ENCODE measurements at regions not wholly inside any gene's neighbourhood (a gene's known extent, or its start where the extent isn't known, plus 50 kb on each side); places are given as distances from the start of the nearest gene placed in this dataset.

DNA sequence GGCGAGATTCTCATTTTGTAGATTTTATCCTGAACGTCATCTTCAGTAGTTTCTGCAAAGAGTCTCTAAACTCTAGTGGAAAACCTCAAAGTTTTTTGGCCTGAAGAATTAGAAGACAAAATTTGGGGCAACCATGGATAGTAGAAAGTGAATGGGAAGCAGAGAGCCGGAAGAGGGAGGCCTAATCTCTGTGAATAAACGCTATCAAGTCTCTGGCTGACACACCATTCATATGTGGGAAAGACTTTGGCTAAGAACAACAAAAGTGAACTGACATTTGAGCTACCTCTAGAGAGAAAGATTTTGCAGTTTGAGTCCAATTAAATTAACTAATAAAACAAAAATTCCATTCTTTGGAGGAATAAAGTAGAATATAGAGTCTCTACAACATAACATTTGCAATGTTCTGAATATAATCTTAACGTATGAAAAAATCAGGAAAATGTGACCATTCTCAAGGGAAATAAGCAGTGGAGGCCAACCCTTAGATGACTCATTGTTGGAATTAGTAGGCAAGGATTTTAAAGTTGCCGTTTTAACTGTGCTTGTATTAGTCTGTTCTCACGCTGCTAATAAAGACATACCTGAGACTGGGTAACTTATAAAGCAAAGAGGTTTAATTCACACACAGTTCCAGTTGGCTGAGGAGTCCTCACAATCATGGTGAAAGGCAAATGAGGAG, 184.6 kb downstream of the C3orf38 start:
- Histone ChIP-seq H3K4me3 (ENCODE audit: low read length) (no peak overlapping the region), H3K27me3 (ENCODE audit: insufficient read depth, low read length, poor library complexity, severe bottlenecking) (no peaks in the 10 kb centered on the region), H3K9me3 (ENCODE audit: low read length) (no peaks in the 10 kb centered on the region), H3K27ac (ENCODE audit: low read depth, low read length) (no peak overlapping the region), H3K36me3 (ENCODE audit: insufficient read depth, low read length) (no peaks in the 10 kb centered on the region), H3K4me1 (ENCODE audit: insufficient read depth, low read length) (no peaks in the 10 kb centered on the region)
- no peak for DNase-seq
- ChIA-PET CTCF (no interaction called here), POLR2A (no interaction called here)
- H3K4me3 Mint-ChIP-seq = no peak overlapping the region
- H3K4me1 Mint-ChIP-seq = no peaks in the 10 kb centered on the region
- H3K9me3 Mint-ChIP-seq = peaks cover 5 to 18% (median 7%) of the 10 kb centered on the region in 5 donors
- no peak overlapping the region for H3K27ac Mint-ChIP-seq
- H3K36me3 Mint-ChIP-seq = no peaks in the 10 kb centered on the region
- H3K27me3 Mint-ChIP-seq = no peaks in the 10 kb centered on the region

DNA sequence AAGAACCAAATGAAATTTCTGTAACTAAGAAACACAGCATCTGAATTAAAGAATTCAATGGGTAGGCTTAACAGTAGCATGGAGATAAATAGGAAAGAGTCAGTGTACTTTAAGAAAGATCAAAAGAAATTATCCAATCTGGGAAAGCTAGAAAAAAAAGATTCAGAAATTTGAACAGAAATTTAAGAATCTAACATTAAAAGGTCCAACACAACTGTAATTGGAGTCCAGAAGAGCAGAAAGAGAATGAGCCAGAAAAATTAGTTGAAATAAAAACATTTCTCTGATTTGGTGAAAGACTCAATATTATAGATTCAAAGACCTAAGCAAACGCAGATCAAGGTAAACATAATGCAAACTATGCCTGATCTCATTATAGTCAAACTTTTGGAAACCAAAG, 187.1 kb downstream of the C3orf38 start:
- no peak overlapping the region for H3K4me3 ChIP-seq (ENCODE audit: low read length)
- no peaks in the 10 kb centered on the region for H3K9me3 ChIP-seq (ENCODE audit: low read length)
- no peak overlapping the region for H3K4me3 Mint-ChIP-seq
- no peaks in the 10 kb centered on the region for H3K36me3 Mint-ChIP-seq
- no peak overlapping the region for H3K27ac Mint-ChIP-seq
- no peaks in the 10 kb centered on the region for H3K4me1 Mint-ChIP-seq
- ChIA-PET POLR2A (no interaction called here), CTCF (no interaction called here)
- no peak for DNase-seq
- no peaks in the 10 kb centered on the region for H3K27me3 ChIP-seq (ENCODE audit: insufficient read depth, low read length, poor library complexity, severe bottlenecking)
- H3K27ac ChIP-seq (ENCODE audit: low read depth, low read length) = no peak overlapping the region
- H3K9me3 Mint-ChIP-seq = peaks cover 5 to 23% (median 6%) of the 10 kb centered on the region in 5 donors
- H3K36me3 ChIP-seq (ENCODE audit: insufficient read depth, low read length) = no peaks in the 10 kb centered on the region
- H3K27me3 Mint-ChIP-seq = no peaks in the 10 kb centered on the region
- H3K4me1 ChIP-seq (ENCODE audit: insufficient read depth, low read length) = no peaks in the 10 kb centered on the region

DNA sequence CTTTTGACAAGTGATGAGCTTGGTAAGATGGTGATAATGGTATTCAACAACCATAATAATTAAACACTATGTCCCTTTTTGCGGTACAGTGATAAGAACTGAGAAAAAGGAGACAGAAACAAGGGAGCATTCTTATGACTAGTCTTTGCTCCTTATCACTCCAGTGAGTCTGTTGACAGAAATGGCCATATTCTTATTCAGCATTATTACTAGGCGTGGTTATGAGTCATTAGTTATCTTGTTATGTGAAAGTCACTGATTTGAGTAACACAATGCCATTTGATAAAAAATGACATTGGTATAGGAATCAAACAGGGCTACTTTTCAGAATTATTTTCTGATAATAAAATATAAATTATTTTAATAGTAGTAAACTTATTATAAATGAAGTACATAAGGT, 193.5 kb downstream of the C3orf38 start:
- Mint-ChIP-seq H3K36me3 (no peaks in the 10 kb centered on the region), H3K27me3 (no peaks in the 10 kb centered on the region), H3K27ac (no peak overlapping the region), H3K9me3 (peaks cover 0 to 15% (median 0%) of the 10 kb centered on the region in 5 donors), H3K4me1 (no peaks in the 10 kb centered on the region), H3K4me3 (no peak overlapping the region)
- no peaks in the 10 kb centered on the region for H3K4me1 ChIP-seq (ENCODE audit: insufficient read depth, low read length)
- no peaks in the 10 kb centered on the region for H3K27me3 ChIP-seq (ENCODE audit: insufficient read depth, low read length, poor library complexity, severe bottlenecking)
- H3K4me3 ChIP-seq (ENCODE audit: low read length) = no peak overlapping the region
- no peak for DNase-seq
- H3K9me3 ChIP-seq (ENCODE audit: low read length) = no peaks in the 10 kb centered on the region
- POLR2A ChIA-PET = no interaction called here
- CTCF ChIA-PET = no interaction called here
- no peaks in the 10 kb centered on the region for H3K36me3 ChIP-seq (ENCODE audit: insufficient read depth, low read length)
- no peak overlapping the region for H3K27ac ChIP-seq (ENCODE audit: low read depth, low read length)

DNA sequence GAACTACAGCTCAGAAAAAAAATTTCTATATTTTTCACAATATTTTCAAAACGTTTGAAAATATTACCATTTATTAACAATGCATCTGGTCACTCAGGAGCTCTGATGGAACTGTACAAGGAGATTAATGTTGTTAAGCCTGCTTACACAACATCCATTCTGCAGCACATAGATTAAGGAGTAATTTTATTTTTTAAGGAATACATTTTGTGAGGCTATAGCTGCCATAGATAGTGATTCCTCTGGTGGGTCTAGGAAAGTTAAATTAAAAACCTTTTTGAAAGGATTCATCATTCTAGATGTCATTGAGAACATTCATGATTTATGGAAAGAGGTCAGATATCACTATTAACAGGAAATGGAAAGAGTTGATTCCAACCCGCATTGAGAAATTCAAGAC, 196.9 kb downstream of the C3orf38 start:
- Mint-ChIP-seq H3K27me3 (no peaks in the 10 kb centered on the region), H3K9me3 (peaks cover 0 to 15% (median 0%) of the 10 kb centered on the region in 5 donors), H3K4me1 (no peaks in the 10 kb centered on the region), H3K36me3 (no peaks in the 10 kb centered on the region), H3K4me3 (no peak overlapping the region), H3K27ac (no peak overlapping the region)
- ChIA-PET POLR2A (no interaction called here), CTCF (no interaction called here)
- H3K4me3 ChIP-seq (ENCODE audit: low read length) = no peak overlapping the region
- no peaks in the 10 kb centered on the region for H3K27me3 ChIP-seq (ENCODE audit: insufficient read depth, low read length, poor library complexity, severe bottlenecking)
- H3K9me3 ChIP-seq (ENCODE audit: low read length) = no peaks in the 10 kb centered on the region
- no peak for DNase-seq
- H3K4me1 ChIP-seq (ENCODE audit: insufficient read depth, low read length) = no peaks in the 10 kb centered on the region
- H3K27ac ChIP-seq (ENCODE audit: low read depth, low read length) = no peak overlapping the region
- no peaks in the 10 kb centered on the region for H3K36me3 ChIP-seq (ENCODE audit: insufficient read depth, low read length)

DNA sequence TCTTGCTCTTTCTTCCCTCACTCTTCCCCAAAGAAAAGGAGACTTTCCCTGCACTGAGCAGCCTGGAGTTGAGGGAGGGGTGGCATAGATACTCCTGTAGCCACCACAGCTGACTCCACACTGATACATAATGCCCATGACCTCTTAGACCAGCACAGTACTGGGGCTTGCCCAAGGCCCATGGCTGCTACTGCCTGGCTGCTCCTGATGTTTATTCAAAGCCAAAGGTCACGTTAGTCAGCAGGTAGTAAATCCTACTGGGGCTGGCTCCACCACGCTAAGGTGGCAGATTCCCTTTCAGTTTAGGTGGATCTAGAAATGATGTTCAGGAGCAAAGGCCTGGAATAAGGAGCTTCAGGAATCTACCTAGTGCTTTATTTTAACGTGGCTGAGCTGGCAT, 212.7 kb downstream of the C3orf38 start:
- H3K4me1 Mint-ChIP-seq = no peaks in the 10 kb centered on the region

DNA sequence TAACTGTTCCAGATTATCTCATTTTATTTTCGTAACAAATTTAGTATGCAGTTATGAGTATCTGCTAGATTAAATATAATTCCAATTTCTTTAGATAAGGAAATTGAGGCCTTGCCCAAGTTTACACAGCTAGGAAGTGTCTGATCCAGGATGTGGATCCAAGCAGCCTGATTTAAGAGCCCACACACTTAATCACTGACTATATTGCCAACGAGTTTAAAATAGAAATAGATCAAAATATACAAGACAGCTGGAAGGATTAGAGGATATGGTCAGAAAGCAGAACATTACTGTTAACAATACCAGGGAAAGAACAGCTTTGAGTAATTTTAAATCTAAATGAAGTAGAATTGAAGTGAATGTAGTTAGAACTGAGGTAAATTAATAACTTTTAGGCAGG, 215.2 kb downstream of the C3orf38 start:
- Histone ChIP-seq H3K4me1 (ENCODE audit: insufficient read depth, low read length) (no peaks in the 10 kb centered on the region), H3K9me3 (ENCODE audit: low read length) (no peaks in the 10 kb centered on the region), H3K4me3 (ENCODE audit: low read length) (no peak overlapping the region), H3K27ac (ENCODE audit: low read depth, low read length) (no peak overlapping the region), H3K27me3 (ENCODE audit: insufficient read depth, low read length, poor library complexity, severe bottlenecking) (no peaks in the 10 kb centered on the region), H3K36me3 (ENCODE audit: insufficient read depth, low read length) (no peaks in the 10 kb centered on the region)
- Mint-ChIP-seq H3K4me3 (no peak overlapping the region), H3K27me3 (no peaks in the 10 kb centered on the region), H3K27ac (no peak overlapping the region), H3K36me3 (no peaks in the 10 kb centered on the region), H3K4me1 (no peaks in the 10 kb centered on the region), H3K9me3 (peaks cover 2 to 38% (median 3%) of the 10 kb centered on the region in 5 donors)
- CTCF ChIA-PET = no interaction called here
- POLR2A ChIA-PET = no interaction called here
- DNase-seq = no peak

More for the DNA sequence above, 212.7 kb downstream of the C3orf38 start:
- ChIA-PET POLR2A (no interaction called here), CTCF (no interaction called here)
- Histone ChIP-seq H3K9me3 (ENCODE audit: low read length) (no peaks in the 10 kb centered on the region), H3K4me3 (ENCODE audit: low read length) (no peak overlapping the region), H3K27me3 (ENCODE audit: insufficient read depth, low read length, poor library complexity, severe bottlenecking) (no peaks in the 10 kb centered on the region), H3K27ac (ENCODE audit: low read depth, low read length) (no peak overlapping the region), H3K36me3 (ENCODE audit: insufficient read depth, low read length) (no peaks in the 10 kb centered on the region), H3K4me1 (ENCODE audit: insufficient read depth, low read length) (no peaks in the 10 kb centered on the region)
- Mint-ChIP-seq H3K4me3 (no peak overlapping the region), H3K27me3 (no peaks in the 10 kb centered on the region), H3K36me3 (no peaks in the 10 kb centered on the region), H3K27ac (no peak overlapping the region), H3K9me3 (peaks cover 0 to 39% (median 6%) of the 10 kb centered on the region in 5 donors)
- no peak for DNase-seq

DNA sequence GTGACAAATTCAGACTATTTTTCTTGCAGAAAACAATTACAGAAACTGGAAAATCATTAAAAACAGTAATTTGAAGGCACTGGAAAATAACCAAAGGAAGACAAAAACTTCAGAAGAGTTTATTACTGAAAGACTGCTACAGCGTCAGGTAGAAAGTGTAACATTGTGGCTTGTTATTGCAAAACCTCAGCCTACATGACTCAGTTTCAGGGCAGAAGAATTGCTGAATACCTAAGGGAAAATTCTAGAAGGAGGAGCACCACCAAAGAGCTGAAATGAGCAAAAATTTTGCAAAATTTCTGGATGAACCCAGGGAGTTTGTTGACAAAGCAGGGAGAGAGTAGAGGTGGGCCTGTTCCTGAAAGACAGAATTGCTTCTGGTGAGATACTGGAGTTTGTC, 219.6 kb downstream of the C3orf38 start:
- Histone ChIP-seq H3K4me3 (ENCODE audit: low read length) (no peak overlapping the region), H3K27me3 (ENCODE audit: insufficient read depth, low read length, poor library complexity, severe bottlenecking) (no peaks in the 10 kb centered on the region), H3K36me3 (ENCODE audit: insufficient read depth, low read length) (no peaks in the 10 kb centered on the region), H3K4me1 (ENCODE audit: insufficient read depth, low read length) (no peaks in the 10 kb centered on the region), H3K27ac (ENCODE audit: low read depth, low read length) (no peak overlapping the region), H3K9me3 (ENCODE audit: low read length) (no peaks in the 10 kb centered on the region)
- H3K27me3 Mint-ChIP-seq = no peaks in the 10 kb centered on the region
- no peak overlapping the region for H3K27ac Mint-ChIP-seq
- no peaks in the 10 kb centered on the region for H3K4me1 Mint-ChIP-seq
- no peak for DNase-seq
- H3K36me3 Mint-ChIP-seq = no peaks in the 10 kb centered on the region
- ChIA-PET CTCF (no interaction called here), POLR2A (no interaction called here)
- no peak overlapping the region for H3K4me3 Mint-ChIP-seq
- peaks cover 0 to 40% (median 10%) of the 10 kb centered on the region in 5 donors for H3K9me3 Mint-ChIP-seq

DNA sequence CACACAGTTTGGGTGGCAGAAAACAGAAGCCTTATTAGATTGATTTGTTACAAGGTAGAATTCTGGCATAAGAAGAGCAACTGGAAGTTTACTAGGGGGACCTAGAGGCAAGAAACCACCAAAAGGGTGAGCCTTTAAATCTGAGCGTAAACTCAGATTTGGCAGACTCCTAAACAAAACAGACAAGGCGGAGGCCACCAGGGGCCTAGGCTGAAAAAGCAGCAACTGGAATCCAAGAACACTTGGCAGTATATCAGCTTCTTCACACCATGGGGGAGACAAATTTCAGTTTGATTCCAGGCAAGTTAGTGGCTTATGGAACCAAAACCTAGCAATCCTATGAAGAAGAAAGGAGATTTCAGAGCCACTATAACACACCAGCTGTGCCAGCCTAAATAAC, 220.0 kb downstream of the C3orf38 start:
- Mint-ChIP-seq H3K9me3 (peaks cover 0 to 40% (median 10%) of the 10 kb centered on the region in 5 donors), H3K36me3 (no peaks in the 10 kb centered on the region), H3K4me1 (no peaks in the 10 kb centered on the region)

More for the DNA sequence above, 220.0 kb downstream of the C3orf38 start:
- H3K27me3 Mint-ChIP-seq = no peaks in the 10 kb centered on the region
- no peak overlapping the region for H3K4me3 Mint-ChIP-seq
- ChIA-PET CTCF (no interaction called here), POLR2A (no interaction called here)
- H3K27ac Mint-ChIP-seq = no peak overlapping the region
- Histone ChIP-seq H3K9me3 (ENCODE audit: low read length) (no peaks in the 10 kb centered on the region), H3K27me3 (ENCODE audit: insufficient read depth, low read length, poor library complexity, severe bottlenecking) (no peaks in the 10 kb centered on the region), H3K4me1 (ENCODE audit: insufficient read depth, low read length) (no peaks in the 10 kb centered on the region), H3K36me3 (ENCODE audit: insufficient read depth, low read length) (no peaks in the 10 kb centered on the region), H3K4me3 (ENCODE audit: low read length) (no peak overlapping the region), H3K27ac (ENCODE audit: low read depth, low read length) (no peak overlapping the region)
- DNase-seq = no peak
